Neural cell (in vitro differentiated cells): ENCODE measurements at regions not wholly inside any gene's neighbourhood (a gene's known extent, or its start where the extent isn't known, plus 50 kb on each side); places are given as distances from the start of the nearest gene placed in this dataset.

Experiments
- H2AFZ ChIP-seq: fragments of 200-600, 300-800 bp; sonication (generic), shearing (Covaris generic); 2 replicates; pipeline ENCODE4 v1.6.0; 2014; ENCODE audit warnings: low read depth, mild to moderate bottlenecking, antibody characterized with exemption, low read length, moderate library complexity
- H3F3A ChIP-seq: fragments of 200-600 bp; shearing (Covaris generic); 2 replicates; pipeline ENCODE4 v1.6.1; 2016; ENCODE audit warnings: mild to moderate bottlenecking, moderate library complexity, mixed read lengths, antibody characterized with exemption, low read length; ENCODE audit not compliant: insufficient read depth, poor library complexity, severe bottlenecking
- H3K27ac ChIP-seq: fragments of 200-600, 300-800 bp; sonication (generic), shearing (Covaris generic); 2 replicates; pipeline ENCODE4 v1.5.1; 2014; ENCODE audit warnings: mild to moderate bottlenecking, low read length, moderate library complexity
- H3K27me3 ChIP-seq: fragments of 300-800, 200-600 bp; sonication (generic), shearing (Covaris generic); 2 replicates; pipeline ENCODE4 v1.6.0; 2014; ENCODE audit warnings: mild to moderate bottlenecking, low read depth, low read length, moderate library complexity; ENCODE audit not compliant: insufficient read depth
- H3K36me3 ChIP-seq: fragments of 300-800, 200-600 bp; sonication (generic), shearing (Covaris generic); 2 replicates; pipeline ENCODE4 v1.5.1; 2014; ENCODE audit warnings: mild to moderate bottlenecking, antibody characterized with exemption, low read length, moderate library complexity; ENCODE audit not compliant: insufficient read depth
- H3K4me2 ChIP-seq: fragments of 300-800, 200-600 bp; sonication (generic), shearing (Covaris generic); 2 replicates; pipeline ENCODE4 v1.6.0; 2014; ENCODE audit warnings: mild to moderate bottlenecking, low read length
- H3K4me3 ChIP-seq: fragments of 300-800, 200-600 bp; sonication (generic), shearing (Covaris generic); 2 replicates; pipeline ENCODE4 v1.5.1; 2014; ENCODE audit warnings: mild to moderate bottlenecking, low read length, moderate library complexity
- H3K79me2 ChIP-seq: fragments of 200-600 bp; shearing (Covaris generic); replicated peaks from 2 replicates; pipeline ENCODE4 v1.6.0; 2014; ENCODE audit warnings: mild to moderate bottlenecking, low read length, moderate library complexity; ENCODE audit not compliant: insufficient read depth
- H3K9ac ChIP-seq: fragments of 300-800, 200-600 bp; sonication (generic), shearing (Covaris generic); 2 replicates; pipeline ENCODE4 v1.6.1; 2016; ENCODE audit warnings: mild to moderate bottlenecking, low read length, mixed read lengths
- H3K9me2 ChIP-seq: fragments of 200-600 bp; shearing (Covaris generic); 2 replicates; pipeline ENCODE4 v1.6.1; 2016; ENCODE audit warnings: mild to moderate bottlenecking, low read length, mixed read lengths; ENCODE audit not compliant: insufficient read depth
- H3K9me3 ChIP-seq: fragments of 200-600, 300-800 bp; sonication (generic), shearing (Covaris generic); 2 replicates; pipeline ENCODE4 v1.6.1; 2016; ENCODE audit warnings: mild to moderate bottlenecking, mixed run types, low read length, moderate library complexity, mixed read lengths
- H4K20me1 ChIP-seq: fragments of 200-600 bp; shearing (Covaris generic); 2 replicates; pipeline ENCODE4 v1.6.1; 2016; ENCODE audit warnings: mild to moderate bottlenecking, mixed run types; ENCODE audit not compliant: insufficient read depth
- CTCF ChIP-seq: fragments of 450-650 bp; IDR thresholded peaks from 2 replicates; pipeline ENCODE4 v1.5.1; 2014; ENCODE audit warnings: antibody characterized with exemption, mild to moderate bottlenecking, moderate library complexity; ENCODE audit not compliant: poor library complexity, severe bottlenecking
- EP300 ChIP-seq: fragments of 450-650 bp; conservative IDR thresholded peaks from 2 replicates; pipeline ENCODE4 v1.6.1; 2014; ENCODE audit warnings: antibody characterized with exemption, mild to moderate bottlenecking, moderate library complexity; ENCODE audit not compliant: poor library complexity, severe bottlenecking
- EZH2 ChIP-seq: fragments of 200-600, 300-800 bp; shearing (Covaris generic), sonication (generic); IDR thresholded peaks from 2 replicates; pipeline ENCODE4 v1.6.1; 2014; ENCODE audit warnings: antibody characterized with exemption, low read length, borderline replicate concordance, mild to moderate bottlenecking; ENCODE audit not compliant: insufficient read depth, poor library complexity, severe bottlenecking
- MXI1 ChIP-seq: fragments of 450-650 bp; conservative IDR thresholded peaks from 2 replicates; pipeline ENCODE4 v1.6.1; 2014; ENCODE audit warnings: antibody characterized with exemption, mild to moderate bottlenecking; ENCODE audit not compliant: poor library complexity, severe bottlenecking
- POLR2AphosphoS5 ChIP-seq: IDR thresholded peaks from 2 replicates; pipeline ENCODE4 v1.6.1; 2012
- RAD21 ChIP-seq: fragments of 450-650 bp; conservative IDR thresholded peaks from 2 replicates; pipeline ENCODE4 v1.6.1; 2014; ENCODE audit warnings: antibody characterized with exemption, mild to moderate bottlenecking, moderate library complexity
- REST ChIP-seq: IDR thresholded peaks from 2 replicates; pipeline ENCODE4 v1.6.1; 2012; ENCODE audit warnings: borderline replicate concordance
- SMC3 ChIP-seq: fragments of 450-650 bp; conservative IDR thresholded peaks from 2 replicates; pipeline ENCODE4 v1.6.1; 2014; ENCODE audit warnings: antibody characterized with exemption, mild to moderate bottlenecking, moderate library complexity; ENCODE audit not compliant: poor library complexity
- TAF1 ChIP-seq: IDR thresholded peaks from 2 replicates; pipeline ENCODE4 v1.6.1; 2012; ENCODE audit warnings: low read depth

- Histone ChIP-seq H3K4me2 (no peak overlapping the region), H3K9me2 (no peaks in the 10 kb centered on the region), H3K9ac (no peak overlapping the region), H4K20me1 (no peaks in the 10 kb centered on the region), H3F3A (no peaks in the 10 kb centered on the region), H3K4me3 (no peak overlapping the region), H3K27me3 (no peaks in the 10 kb centered on the region), H3K27ac (no peak overlapping the region), H2AFZ (no peak overlapping the region), H3K36me3 (no peaks in the 10 kb centered on the region), H3K9me3 (no peaks in the 10 kb centered on the region), H3K79me2 (no peaks in the 10 kb centered on the region)
- TF ChIP-seq REST (no peak), CTCF (no peak), MXI1 (no peak), RAD21 (no peak), EZH2 (no peak), EP300 (no peak), POLR2AphosphoS5 (no peak), TAF1 (no peak), SMC3 (no peak)
Observed at GRCh38 chr20:57880571-57880892, 170.7 kb upstream of the PMEPA1 start.

GRCh38 chr20:57879779-57880570 lies 170.2 kb upstream of the PMEPA1 start:
- H3K9ac ChIP-seq = no peak overlapping the region
- no peak overlapping the region for H3K4me3 ChIP-seq
- H3F3A ChIP-seq = no peaks in the 10 kb centered on the region
- H3K36me3 ChIP-seq = no peaks in the 10 kb centered on the region
- H4K20me1 ChIP-seq = no peaks in the 10 kb centered on the region
- H3K27me3 ChIP-seq = no peaks in the 10 kb centered on the region
- H3K9me2 ChIP-seq = no peaks in the 10 kb centered on the region
- no peak overlapping the region for H2AFZ ChIP-seq
- TF ChIP-seq SMC3 = no peak
- no peak for TF ChIP-seq RAD21
- TF ChIP-seq MXI1 = no peak
- no peak for TF ChIP-seq EP300
- H3K4me2 ChIP-seq = no peak overlapping the region
- H3K9me3 ChIP-seq = no peaks in the 10 kb centered on the region
- no peak overlapping the region for H3K27ac ChIP-seq
- no peaks in the 10 kb centered on the region for H3K79me2 ChIP-seq

- no peaks in the 10 kb centered on the region for H3F3A ChIP-seq
- H3K4me2 ChIP-seq = no peak overlapping the region
- H4K20me1 ChIP-seq = no peaks in the 10 kb centered on the region
- H3K27me3 ChIP-seq = no peaks in the 10 kb centered on the region
- H3K9me3 ChIP-seq = no peaks in the 10 kb centered on the region
- TF ChIP-seq CTCF = no peak
- no peak for TF ChIP-seq TAF1
- TF ChIP-seq POLR2AphosphoS5 = no peak
- no peak for TF ChIP-seq RAD21
- no peak for TF ChIP-seq MXI1
- no peak for TF ChIP-seq SMC3
- TF ChIP-seq EP300 = no peak
- no peak for TF ChIP-seq REST
- no peak for TF ChIP-seq EZH2
- H3K4me3 ChIP-seq = no peak overlapping the region
- no peaks in the 10 kb centered on the region for H3K9me2 ChIP-seq
- no peak overlapping the region for H2AFZ ChIP-seq
- H3K27ac ChIP-seq = no peak overlapping the region
- no peaks in the 10 kb centered on the region for H3K36me3 ChIP-seq
- no peak overlapping the region for H3K9ac ChIP-seq
- no peaks in the 10 kb centered on the region for H3K79me2 ChIP-seq
Observed at GRCh38 chr20:57879437-57879778, 169.6 kb upstream of the PMEPA1 start.
